Mucosa of rectum (tissue), 2 donors: ENCODE measurements at regions not wholly inside any gene's neighbourhood (a gene's known extent, or its start where the extent isn't known, plus 50 kb on each side); places are given as distances from the start of the nearest gene placed in this dataset.

Experiments
- H3K27ac ChIP-seq, 2 donors: one replicate each; pipeline ENCODE4 v1.7.0; 2013; ENCODE audit warnings: inconsistent platforms in 2 of 2, low read depth in 2 of 2, low read length in 2 of 2
- H3K27me3 ChIP-seq, 2 donors: one replicate each; pipeline ENCODE4 v1.7.0; 2013; ENCODE audit warnings: low read length in 2 of 2; ENCODE audit not compliant: control insufficient read depth in 2 of 2, insufficient read depth in 2 of 2
- H3K36me3 ChIP-seq, 2 donors: one replicate each; pipeline ENCODE4 v1.7.0; 2013; ENCODE audit warnings: low read length in 2 of 2; ENCODE audit not compliant: control insufficient read depth in 2 of 2, insufficient read depth in 2 of 2
- H3K4me1 ChIP-seq, 2 donors: one replicate each; pipeline ENCODE4 v1.7.0; 2013; ENCODE audit warnings: low read length in 2 of 2, mild to moderate bottlenecking in 1 of 2; ENCODE audit not compliant: control insufficient read depth in 2 of 2, insufficient read depth in 2 of 2
- H3K4me3 ChIP-seq, 2 donors: one replicate each; pipeline ENCODE4 v1.7.0; 2013; ENCODE audit warnings: low read length in 2 of 2
- H3K9ac ChIP-seq, 2 donors: one replicate each; pipeline ENCODE4 v1.7.0; 2013; ENCODE audit warnings: low read length in 2 of 2, low read depth in 1 of 2, mild to moderate bottlenecking in 1 of 2
- H3K9me3 ChIP-seq, 2 donors: one replicate each; pipeline ENCODE4 v1.7.0; 2013; ENCODE audit warnings: low read length in 2 of 2; ENCODE audit not compliant: control insufficient read depth in 2 of 2
- donor health status: healthy.
- donor health status: Normal muscosa, but diverticular disease.

DNA sequence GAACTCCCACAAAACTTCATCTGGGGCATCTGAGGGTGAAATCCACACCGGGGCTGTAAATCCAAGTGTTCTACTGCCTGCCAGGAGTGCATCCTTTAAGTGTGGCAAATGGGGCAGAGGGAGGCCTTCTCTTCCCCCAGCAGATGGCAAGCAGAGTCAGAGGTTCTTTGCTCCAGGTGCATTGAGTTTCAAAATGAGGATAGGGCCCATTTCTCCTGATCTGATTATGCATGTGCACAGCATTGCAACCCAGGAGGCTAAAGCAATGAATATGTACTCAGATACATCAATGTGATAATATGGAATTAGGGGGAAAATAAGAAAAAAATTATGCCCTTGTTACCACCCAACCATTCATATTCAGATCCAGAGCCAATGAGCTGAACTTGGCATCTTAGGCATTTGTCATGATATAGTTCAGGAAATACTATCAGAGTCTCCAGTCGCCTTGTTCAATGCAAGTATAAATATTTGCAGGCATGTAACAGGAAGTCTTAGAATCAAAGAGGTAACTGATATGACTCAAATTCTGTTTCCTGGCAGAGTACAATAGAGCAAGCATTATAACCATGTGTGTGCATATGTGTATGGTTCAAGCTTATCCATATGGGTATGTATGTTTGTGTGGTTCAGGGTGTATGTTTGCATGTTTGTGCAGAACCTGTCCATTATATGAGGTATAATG lies 473.8 kb upstream of the PKN2 start:
- H3K27me3 ChIP-seq: no peaks in the 10 kb centered on the region
- H3K4me1 ChIP-seq: peaks cover 0 to 3% of the 10 kb centered on the region in 2 donors
- H3K9me3 ChIP-seq: no peaks in the 10 kb centered on the region
- no peak overlapping the region for H3K4me3 ChIP-seq
- H3K9ac ChIP-seq: no peak overlapping the region
- no peak overlapping the region for H3K27ac ChIP-seq
- H3K36me3 ChIP-seq: no peaks in the 10 kb centered on the region

- peak overlapping the region in 1 of 2 donors; percentile 68 for H3K27ac ChIP-seq
- H3K27me3 ChIP-seq: no peaks in the 10 kb centered on the region
- H3K36me3 ChIP-seq: no peaks in the 10 kb centered on the region
- H3K4me1 ChIP-seq: peaks cover 0 to 8% of the 10 kb centered on the region in 2 donors
- no peak overlapping the region for H3K9ac ChIP-seq
- H3K9me3 ChIP-seq: no peaks in the 10 kb centered on the region
- peak overlapping the region in 1 of 2 donors; percentile 54 for H3K4me3 ChIP-seq
Observed at GRCh38 chr1:88216441-88216840, 467.6 kb upstream of the PKN2 start.

- Histone ChIP-seq H3K9me3 (no peaks in the 10 kb centered on the region), H3K4me1 (peaks cover 0 to 8% of the 10 kb centered on the region in 2 donors), H3K9ac (no peak overlapping the region), H3K27me3 (no peaks in the 10 kb centered on the region), H3K4me3 (no peak overlapping the region), H3K36me3 (no peaks in the 10 kb centered on the region), H3K27ac (no peak overlapping the region)
Observed at GRCh38 chr1:88217386-88217785, 466.7 kb upstream of the PKN2 start.

DNA sequence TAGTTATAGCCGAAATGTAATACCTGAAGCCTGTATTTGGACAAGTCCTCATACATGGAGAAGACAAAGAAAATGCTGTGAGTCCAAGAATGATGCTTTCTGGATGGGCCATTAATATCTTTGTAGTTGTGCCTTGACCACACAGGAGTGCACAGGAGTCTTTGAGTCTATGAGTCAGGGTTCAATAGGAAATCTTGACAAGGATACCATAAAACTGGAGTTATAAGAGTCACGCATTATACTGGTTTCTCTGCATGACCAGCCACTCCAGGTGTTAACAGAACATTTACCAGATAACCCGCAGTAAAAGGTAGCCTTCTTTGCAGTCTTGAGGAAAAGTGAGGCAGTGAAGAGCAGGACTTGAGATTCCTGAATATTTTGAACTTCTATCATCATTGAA lies 464.6 kb upstream of the PKN2 start:
- Histone ChIP-seq H3K27me3 (no peaks in the 10 kb centered on the region), H3K36me3 (no peaks in the 10 kb centered on the region), H3K27ac (no peak overlapping the region), H3K9me3 (no peaks in the 10 kb centered on the region), H3K4me1 (peaks cover 0 to 8% of the 10 kb centered on the region in 2 donors), H3K4me3 (no peak overlapping the region), H3K9ac (no peak overlapping the region)

GRCh38 chr1:88221411-88221810 lies 462.7 kb upstream of the PKN2 start:
- no peaks in the 10 kb centered on the region for H3K27me3 ChIP-seq
- H3K4me1 ChIP-seq: peaks cover 0 to 8% of the 10 kb centered on the region in 2 donors
- no peaks in the 10 kb centered on the region for H3K9me3 ChIP-seq
- no peak overlapping the region for H3K27ac ChIP-seq
- H3K36me3 ChIP-seq: no peaks in the 10 kb centered on the region
- no peak overlapping the region for H3K4me3 ChIP-seq
- H3K9ac ChIP-seq: no peak overlapping the region

DNA sequence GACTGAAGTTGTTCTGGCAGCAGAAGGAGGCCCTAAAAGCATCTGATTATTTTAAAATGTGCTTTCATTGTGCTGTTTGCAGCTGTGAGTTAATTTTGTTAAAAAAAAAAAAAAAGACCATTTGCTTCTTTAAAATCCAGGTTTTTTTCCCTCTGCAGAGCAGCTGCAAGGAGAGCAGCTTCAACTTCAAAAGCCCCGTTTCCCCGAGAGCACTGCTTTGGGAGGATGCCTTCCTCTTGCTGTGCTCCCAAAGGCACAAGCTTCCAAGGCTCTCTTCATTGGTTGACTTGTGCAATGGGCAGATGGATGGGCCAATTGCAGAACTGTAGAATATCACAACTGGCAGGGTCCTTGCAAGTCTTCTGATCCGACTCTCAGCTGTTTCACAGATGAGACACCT lies 459.2 kb upstream of the PKN2 start:
- Histone ChIP-seq H3K36me3 (no peaks in the 10 kb centered on the region), H3K9me3 (no peaks in the 10 kb centered on the region), H3K9ac (no peak overlapping the region), H3K4me1 (no peaks in the 10 kb centered on the region), H3K27me3 (no peaks in the 10 kb centered on the region), H3K27ac (no peak overlapping the region), H3K4me3 (no peak overlapping the region)

DNA sequence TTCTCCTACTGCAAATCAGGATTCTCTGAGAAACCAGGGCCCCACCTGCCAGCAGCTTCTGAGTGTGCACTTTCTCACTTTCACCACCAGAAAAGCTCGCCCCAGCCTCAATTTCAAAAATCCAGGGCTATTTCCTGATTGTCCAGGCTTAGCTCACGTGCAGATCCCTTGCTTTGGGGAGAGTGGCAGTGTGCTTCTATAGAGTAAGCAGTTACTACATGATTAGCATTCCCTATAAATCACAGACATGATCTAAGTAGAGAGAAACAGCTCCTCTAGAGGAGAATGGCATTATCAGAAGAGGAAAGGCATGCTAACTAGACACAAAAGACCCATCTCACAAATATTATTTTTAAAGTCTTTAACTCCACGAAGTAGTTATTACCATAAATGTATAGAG lies 456.0 kb upstream of the PKN2 start:
- Histone ChIP-seq H3K4me3 (no peak overlapping the region), H3K4me1 (no peaks in the 10 kb centered on the region), H3K27ac (no peak overlapping the region), H3K9me3 (no peaks in the 10 kb centered on the region), H3K9ac (no peak overlapping the region), H3K36me3 (no peaks in the 10 kb centered on the region), H3K27me3 (no peaks in the 10 kb centered on the region)

GRCh38 chr1:88230126-88230525 lies 453.9 kb upstream of the PKN2 start:
- Histone ChIP-seq H3K9ac (no peak overlapping the region), H3K4me3 (no peak overlapping the region), H3K9me3 (no peaks in the 10 kb centered on the region), H3K27me3 (no peaks in the 10 kb centered on the region), H3K27ac (no peak overlapping the region), H3K4me1 (no peaks in the 10 kb centered on the region), H3K36me3 (no peaks in the 10 kb centered on the region)

DNA sequence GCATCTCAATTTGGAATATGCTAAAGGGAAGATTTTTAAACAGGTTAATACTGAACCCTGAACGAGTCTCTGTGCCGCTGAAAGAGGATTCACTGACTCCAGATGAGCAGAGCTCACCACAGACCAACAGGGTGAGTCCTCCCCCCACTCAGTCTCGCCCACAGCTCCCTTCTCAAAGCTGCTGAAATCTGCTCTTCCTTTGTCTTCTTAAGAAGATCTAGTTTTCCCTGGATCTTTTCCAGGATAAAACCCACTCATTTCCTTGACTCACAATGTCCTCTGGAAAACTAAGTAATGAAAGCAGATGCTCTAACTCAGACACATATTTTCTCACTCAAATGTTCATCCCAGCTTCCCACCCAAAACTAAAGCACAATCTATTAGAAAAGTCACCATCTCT lies 447.0 kb upstream of the PKN2 start:
- H3K27ac ChIP-seq: no peak overlapping the region
- no peaks in the 10 kb centered on the region for H3K9me3 ChIP-seq
- H3K27me3 ChIP-seq: no peaks in the 10 kb centered on the region
- H3K9ac ChIP-seq: no peak overlapping the region
- H3K4me1 ChIP-seq: no peaks in the 10 kb centered on the region
- no peaks in the 10 kb centered on the region for H3K36me3 ChIP-seq
- H3K4me3 ChIP-seq: no peak overlapping the region

- no peak overlapping the region for H3K4me3 ChIP-seq
- H3K27me3 ChIP-seq: no peaks in the 10 kb centered on the region
- no peak overlapping the region for H3K9ac ChIP-seq
- H3K27ac ChIP-seq: no peak overlapping the region
- no peaks in the 10 kb centered on the region for H3K4me1 ChIP-seq
- H3K9me3 ChIP-seq: no peaks in the 10 kb centered on the region
- no peaks in the 10 kb centered on the region for H3K36me3 ChIP-seq
Observed at GRCh38 chr1:88239205-88239604, 444.9 kb upstream of the PKN2 start.

GRCh38 chr1:88247666-88248065 lies 436.4 kb upstream of the PKN2 start:
- Histone ChIP-seq H3K36me3 (no peaks in the 10 kb centered on the region), H3K27me3 (no peaks in the 10 kb centered on the region), H3K9ac (no peak overlapping the region), H3K4me3 (no peak overlapping the region), H3K9me3 (peaks cover 0 to 3% of the 10 kb centered on the region in 2 donors), H3K27ac (no peak overlapping the region), H3K4me1 (no peaks in the 10 kb centered on the region)
